Stimulated activated naive CD8-positive, alpha-beta T cell treated with anti-CD3 and anti-CD28 coated beads, Interleukin-15, Interleukin-2, amounts not matched to agents 100 U/mL and 50 U/mL, for 24 hours (primary cell): ENCODE measurements at regions not wholly inside any gene's neighbourhood (a gene's known extent, or its start where the extent isn't known, plus 50 kb on each side); places are given as distances from the start of the nearest gene placed in this dataset.
"Not testable (repeated sequence)": the region's sequence is repeated elsewhere in the genome, so short reads cannot be mapped to it uniquely, and the experiment has no call there.

Experiments
- ATAC-seq: fragments of 150-1000 bp; cut with Tn5 transposase; one replicate; pipeline ENCODE4 v1.10.0; 2021
- DNase-seq: peaks from one replicate; pipeline ENCODE4 v3.0.0; 2021

- no peak for DNase-seq
- no peak for ATAC-seq
These were observed 286.3 kb downstream of the ANKRD50 start for GRCh38 chr4:124426279-124426678.

GRCh38 chr4:124427095-124427767, 285.3 kb downstream of the ANKRD50 start:
- DNase-seq, result no peak
- no peak for ATAC-seq

- no peak for ATAC-seq
- DNase-seq, result no peak
These were observed 283.9 kb downstream of the ANKRD50 start for GRCh38 chr4:124428648-124429047.

GRCh38 chr4:124429746-124430250, 282.7 kb downstream of the ANKRD50 start:
- DNase-seq (no peak), ATAC-seq (no peak)

- DNase-seq (no peak), ATAC-seq (no peak)
These were observed 280.8 kb downstream of the ANKRD50 start for GRCh38 chr4:124431653-124432192.

- no peak for DNase-seq
- ATAC-seq, result no peak
These were observed 280.0 kb downstream of the ANKRD50 start for GRCh38 chr4:124432500-124432899.

GRCh38 chr4:124433044-124433443, 279.5 kb downstream of the ANKRD50 start:
- ATAC-seq (no peak), DNase-seq (no peak)

GRCh38 chr4:124433500-124433899, 279.0 kb downstream of the ANKRD50 start:
- ATAC-seq (no peak), DNase-seq (no peak)

GRCh38 chr4:124435274-124435950, 277.1 kb downstream of the ANKRD50 start:
- ATAC-seq (no peak), DNase-seq (no peak)

GRCh38 chr4:124437853-124438495, 274.6 kb downstream of the ANKRD50 start:
- DNase-seq, result no peak
- no peak for ATAC-seq

GRCh38 chr4:124445071-124445470, 267.5 kb downstream of the ANKRD50 start:
- ATAC-seq (no peak), DNase-seq (no peak)

- no peak for DNase-seq
These were observed 262.7 kb downstream of the ANKRD50 start for GRCh38 chr4:124449881-124450280.

GRCh38 chr4:124450851-124451250, 261.7 kb downstream of the ANKRD50 start:
- DNase-seq, result no peak
- ATAC-seq, result no peak

More at GRCh38 chr4:124449881-124450280, 262.7 kb downstream of the ANKRD50 start:
- no peak for ATAC-seq

GRCh38 chr4:124454772-124455270, 257.7 kb downstream of the ANKRD50 start:
- DNase-seq, result no peak
- no peak for ATAC-seq

- no peak for DNase-seq
- no peak for ATAC-seq
These were observed 256.9 kb downstream of the ANKRD50 start for GRCh38 chr4:124455671-124456070.

- no peak for ATAC-seq
- no peak for DNase-seq
These were observed 253.2 kb downstream of the ANKRD50 start for GRCh38 chr4:124459196-124459940.

GRCh38 chr4:124459941-124460310, 252.6 kb downstream of the ANKRD50 start:
- no peak for DNase-seq
- ATAC-seq, result no peak

- DNase-seq, result peak; percentile 5
- ATAC-seq, result not testable (repeated sequence)
These were observed 250.9 kb downstream of the ANKRD50 start for GRCh38 chr4:124461592-124461991.

- DNase-seq, result no peak
- ATAC-seq, result no peak
These were observed 249.3 kb downstream of the ANKRD50 start for GRCh38 chr4:124462954-124463828.

GRCh38 chr4:124464836-124465235, 247.7 kb downstream of the ANKRD50 start:
- DNase-seq, result no peak
- no peak for ATAC-seq

GRCh38 chr4:124468360-124468759, 244.2 kb downstream of the ANKRD50 start:
- ATAC-seq (no peak), DNase-seq (no peak)
